HG02973 (cell line): ENCODE measurements at regions not wholly inside any gene's neighbourhood (a gene's known extent, or its start where the extent isn't known, plus 50 kb on each side); places are given as distances from the start of the nearest gene placed in this dataset.
A peak's percentile ranks its signal among the peaks of the same experiment; 100 is the strongest.
"Not testable (repeated sequence)": the region's sequence is repeated elsewhere in the genome, so short reads cannot be mapped to it uniquely, and the experiment has no call there.

ENCODE experiments used
- ATAC-seq: cut with Tn5 transposase; IDR thresholded peaks from one replicate; pipeline ENCODE4 v1.9.1; 2021; ENCODE audit warnings: moderate library complexity; ENCODE audit not compliant: unreplicated experiment

- no peak for ATAC-seq
Measured at GRCh38 chr5:94102849-94103248, 361.4 kb upstream of the POU5F2 start.

- not testable (repeated sequence) for ATAC-seq
Measured at GRCh38 chr5:94097384-94097783, 356.0 kb upstream of the POU5F2 start.

DNA sequence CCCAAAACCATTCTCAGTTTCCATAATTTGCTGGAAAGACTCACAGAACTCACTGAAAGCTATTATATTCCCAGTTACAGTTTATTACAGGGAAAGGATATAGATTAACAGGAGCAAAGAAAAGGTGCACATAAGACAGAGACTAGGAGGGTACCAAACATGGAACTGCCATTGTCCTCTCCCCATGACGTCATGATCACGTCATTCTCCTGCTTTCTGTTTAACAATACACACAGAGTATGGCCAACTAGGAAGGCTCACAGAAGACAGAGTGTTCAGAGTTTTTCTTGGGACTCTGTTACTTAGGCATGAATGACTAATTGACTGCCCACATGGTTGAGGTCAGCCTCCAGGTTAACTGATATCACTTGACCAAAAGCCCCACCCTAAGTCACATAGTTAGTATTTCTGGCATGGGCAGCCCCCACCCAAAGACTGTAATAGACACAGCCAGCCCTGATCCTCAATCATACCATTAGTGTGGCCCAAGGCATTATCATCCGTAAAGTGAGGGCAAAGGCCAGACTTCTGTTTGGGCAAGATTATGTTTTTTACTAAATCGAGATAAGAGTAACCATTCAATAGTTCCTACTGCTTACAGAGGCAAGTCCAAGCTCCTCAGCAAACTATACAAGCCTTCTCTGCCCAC is 353.5 kb upstream of the POU5F2 start:
- no peak for ATAC-seq

DNA sequence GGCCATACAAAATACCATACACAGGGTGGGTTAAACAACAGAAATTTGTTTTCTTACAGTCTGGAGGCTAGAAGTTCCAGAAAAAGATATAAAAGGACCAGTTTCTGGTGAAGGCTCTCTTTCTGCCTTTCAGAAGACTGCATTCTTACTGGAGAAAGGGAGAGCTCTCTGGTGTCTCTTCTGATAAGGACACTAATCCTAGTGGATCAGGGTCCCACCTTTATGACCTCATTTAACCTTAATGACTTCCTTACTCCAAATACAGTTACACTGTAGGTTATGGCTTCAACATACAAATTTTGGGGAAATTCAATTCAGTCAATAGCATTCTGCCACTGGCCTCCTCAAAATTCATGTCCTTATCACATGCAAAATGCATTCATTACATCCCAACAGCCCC is 351.9 kb upstream of the POU5F2 start:
- ATAC-seq, result no peak

DNA sequence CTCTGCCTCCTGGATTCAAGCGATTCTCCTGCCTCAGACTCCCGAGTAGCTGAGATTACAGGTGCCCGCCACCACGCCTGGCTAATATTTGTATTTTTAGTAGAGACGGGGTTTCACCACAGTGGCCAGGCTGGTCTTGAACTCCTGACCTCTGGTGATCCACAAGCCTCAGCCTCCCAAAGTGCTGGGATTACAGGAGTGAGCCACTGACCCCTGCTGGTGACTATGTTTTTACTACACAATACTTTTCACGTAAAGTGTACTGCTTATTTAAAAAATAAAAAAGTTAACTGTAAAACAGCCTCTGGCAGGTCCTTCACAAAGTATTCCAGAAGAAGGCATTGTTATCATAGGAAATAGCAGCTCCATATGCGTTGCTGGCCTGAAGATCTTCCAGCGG is 345.2 kb upstream of the POU5F2 start:
- not testable (repeated sequence) for ATAC-seq

DNA sequence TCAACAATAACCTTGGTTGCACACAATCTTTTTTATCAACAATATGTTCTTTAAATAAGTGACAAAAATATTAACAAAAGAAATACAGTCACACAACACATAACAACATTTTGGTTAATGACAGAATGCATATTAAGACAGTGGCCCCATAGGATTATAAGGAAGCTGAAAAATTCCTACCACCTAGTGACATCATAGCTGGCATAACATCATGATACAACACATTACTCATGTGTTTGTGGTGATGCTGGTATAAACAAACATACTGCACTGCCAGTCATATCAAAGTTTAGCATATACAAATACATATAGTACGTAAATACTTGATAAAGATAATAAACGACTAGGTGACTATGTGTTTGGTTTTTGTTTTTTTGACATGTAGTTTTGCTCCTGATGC is 344.8 kb upstream of the POU5F2 start:
- no peak for ATAC-seq

- no peak for ATAC-seq
Measured at GRCh38 chr5:94082405-94082804, 341.0 kb upstream of the POU5F2 start.

DNA sequence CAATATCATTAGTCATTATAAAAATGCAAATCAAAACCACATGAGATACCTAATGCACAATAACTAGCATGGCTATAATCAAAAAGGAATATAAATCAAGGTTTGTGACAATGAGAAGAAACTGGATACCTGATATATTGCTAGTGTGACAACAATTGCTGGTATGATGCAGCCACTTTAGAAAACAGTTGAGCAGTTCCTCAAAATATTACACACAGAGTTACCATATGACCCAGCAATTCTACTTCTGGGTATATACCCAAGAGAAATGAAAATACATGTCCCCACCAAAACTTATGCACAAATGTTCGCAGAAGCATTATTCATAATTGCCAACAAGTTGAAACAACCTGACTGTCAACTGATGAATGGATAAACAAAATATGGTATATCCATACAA is 339.7 kb upstream of the POU5F2 start:
- ATAC-seq, result no peak

DNA sequence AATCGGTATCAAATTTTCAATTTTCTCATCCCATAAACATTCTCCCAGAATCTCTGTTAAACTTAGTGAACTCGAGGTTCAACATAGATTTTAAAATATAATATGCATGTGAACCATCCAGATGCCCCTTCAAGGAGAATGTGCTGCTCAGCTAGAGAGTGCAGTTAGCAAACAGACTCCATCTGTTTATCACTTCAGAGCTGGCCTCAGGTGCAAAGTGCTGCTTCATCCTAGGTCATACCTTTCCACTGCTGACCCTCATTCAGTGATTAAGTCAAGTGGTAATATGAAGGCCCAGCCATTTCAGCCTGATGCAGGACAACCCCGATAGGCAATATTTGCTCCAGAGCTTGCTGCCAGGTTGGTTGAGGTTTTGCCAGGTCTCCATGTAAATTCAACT is 339.0 kb upstream of the POU5F2 start:
- no peak for ATAC-seq

DNA sequence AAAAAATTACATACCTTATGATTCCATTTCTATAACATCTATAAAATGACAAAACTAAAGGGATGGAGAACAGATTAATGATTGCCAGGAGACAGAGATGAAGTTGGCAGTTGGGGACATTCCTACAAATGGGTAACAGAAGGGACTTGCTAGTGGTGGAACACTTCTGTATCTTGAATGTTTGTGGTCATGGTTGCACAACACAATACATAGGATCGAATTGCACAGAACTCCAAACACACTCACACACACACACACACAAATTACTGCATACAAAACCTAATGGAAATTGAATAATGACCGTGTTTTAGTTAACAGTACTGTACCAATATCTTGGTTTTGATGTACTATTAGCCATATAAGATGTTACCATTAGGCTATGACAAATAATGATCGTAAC is 330.7 kb upstream of the POU5F2 start:
- ATAC-seq, result no peak

DNA sequence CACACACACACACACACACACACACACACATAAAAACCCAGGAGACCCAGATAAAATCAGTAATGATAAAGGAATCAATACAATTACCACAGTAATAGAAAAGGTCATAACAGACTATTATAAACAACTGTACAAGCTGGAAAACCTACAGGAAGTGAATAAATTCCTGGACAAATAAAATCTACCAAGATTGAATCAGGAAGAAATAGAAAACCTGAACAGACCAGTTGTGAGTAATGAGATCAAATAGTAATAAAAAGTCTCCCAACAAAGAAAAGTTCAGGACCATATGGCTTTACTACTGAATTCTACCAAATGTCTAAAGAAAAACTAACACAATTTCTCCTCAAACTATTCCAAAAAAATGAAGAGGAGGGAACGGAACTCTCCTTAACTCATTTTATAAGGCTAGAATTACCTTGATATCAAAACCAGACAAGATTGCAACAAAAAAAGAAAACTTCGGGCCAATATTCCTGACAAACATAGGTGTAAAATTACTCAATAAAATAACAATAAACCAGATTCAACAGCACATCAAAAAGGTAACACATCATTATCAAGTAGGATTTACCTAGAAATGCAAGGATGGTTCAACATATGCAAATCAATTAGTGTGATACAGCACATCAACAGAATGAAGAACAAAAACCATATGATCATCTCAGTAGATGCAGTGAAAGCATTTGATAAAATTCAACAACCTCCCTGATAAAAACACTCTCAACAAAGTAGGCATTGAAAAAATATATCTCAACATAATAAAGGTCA is 325.2 kb upstream of the POU5F2 start:
- no peak for ATAC-seq

- no peak for ATAC-seq
Measured at GRCh38 chr5:94064025-94064424, 322.6 kb upstream of the POU5F2 start.

DNA sequence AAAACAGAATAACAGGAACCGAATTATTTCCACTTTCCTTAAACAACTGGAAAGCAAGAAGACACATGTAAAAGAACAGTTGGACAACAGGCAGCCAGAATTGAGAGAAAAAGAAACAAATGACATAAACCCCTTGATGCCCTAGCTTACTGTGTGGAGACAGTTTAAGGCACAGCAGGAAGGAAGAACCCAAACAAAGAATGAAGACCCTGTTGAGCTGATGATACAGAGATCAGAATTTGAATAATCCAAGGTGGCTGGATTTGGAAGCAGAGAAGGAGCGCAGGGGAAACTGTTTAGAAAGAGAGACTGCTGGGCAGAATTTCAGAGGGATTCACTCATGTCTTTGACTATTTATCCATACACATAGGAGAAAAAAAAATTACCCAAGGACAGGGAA is 316.3 kb upstream of the POU5F2 start:
- no peak for ATAC-seq

GRCh38 chr5:94057217-94057616 is 315.8 kb upstream of the POU5F2 start:
- ATAC-seq, result no peak

DNA sequence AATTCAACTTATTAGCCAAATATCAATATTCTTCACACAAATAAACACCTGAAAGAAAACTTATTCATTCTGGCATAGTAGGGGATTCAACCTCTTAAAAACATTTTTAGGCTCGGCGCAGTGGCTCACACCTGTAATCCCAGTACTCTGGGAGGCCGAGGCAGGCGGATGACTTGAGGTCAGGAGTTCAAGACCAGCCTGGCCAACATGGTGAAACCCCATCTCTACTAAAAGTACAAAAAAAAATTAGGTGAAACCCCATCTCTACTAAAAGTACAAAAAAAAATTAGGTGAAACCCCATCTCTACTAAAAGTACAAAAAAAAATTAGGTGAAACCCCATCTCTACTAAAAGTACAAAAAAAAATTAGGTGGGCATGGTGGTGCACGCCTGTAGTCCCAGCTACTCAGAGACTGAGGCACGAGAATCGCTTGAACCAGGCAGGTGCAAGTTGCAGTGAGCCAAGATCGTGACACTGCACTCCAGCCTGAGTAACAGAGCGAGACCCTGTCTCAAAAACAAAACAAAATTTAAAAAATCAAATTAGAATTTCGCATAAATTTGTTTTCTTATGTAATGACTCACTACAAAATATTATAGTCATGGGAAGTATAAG is 308.0 kb upstream of the POU5F2 start:
- peak; percentile 53 for ATAC-seq

GRCh38 chr5:94045839-94046782 is 304.7 kb upstream of the POU5F2 start:
- ATAC-seq, result no peak

- ATAC-seq, result no peak
Measured at GRCh38 chr5:94043311-94043710, 301.9 kb upstream of the POU5F2 start.

DNA sequence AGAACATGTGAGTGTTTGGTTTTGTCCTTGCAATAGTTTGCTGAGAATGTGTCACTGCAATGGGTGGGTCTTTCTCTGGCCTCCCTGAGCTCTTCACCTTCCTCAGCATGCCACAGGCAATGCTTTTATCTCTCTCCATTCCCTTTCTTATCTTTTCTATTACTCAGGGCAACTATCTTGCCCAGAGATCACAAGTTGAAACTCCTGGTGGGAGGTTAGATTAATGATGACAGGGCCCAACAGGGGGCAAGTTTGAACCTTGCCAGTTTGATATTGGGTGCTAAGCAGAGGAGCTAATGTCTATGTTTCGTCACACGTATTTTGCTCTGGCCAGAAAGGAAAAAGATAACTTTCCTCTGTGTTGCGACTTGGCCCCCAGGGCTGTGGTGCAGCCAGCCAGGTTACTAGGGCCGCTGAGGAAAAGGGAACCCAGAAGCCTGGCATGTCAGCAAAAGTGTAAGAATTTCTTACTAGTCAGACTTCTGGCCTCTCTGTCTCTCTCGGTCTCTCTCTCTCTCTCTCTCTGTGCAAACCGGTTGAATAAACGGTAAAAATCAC is 299.3 kb upstream of the POU5F2 start:
- no peak for ATAC-seq

GRCh38 chr5:94039101-94039500 is 297.7 kb upstream of the POU5F2 start:
- no peak for ATAC-seq

GRCh38 chr5:94031631-94032030 is 290.2 kb upstream of the POU5F2 start:
- no peak for ATAC-seq

DNA sequence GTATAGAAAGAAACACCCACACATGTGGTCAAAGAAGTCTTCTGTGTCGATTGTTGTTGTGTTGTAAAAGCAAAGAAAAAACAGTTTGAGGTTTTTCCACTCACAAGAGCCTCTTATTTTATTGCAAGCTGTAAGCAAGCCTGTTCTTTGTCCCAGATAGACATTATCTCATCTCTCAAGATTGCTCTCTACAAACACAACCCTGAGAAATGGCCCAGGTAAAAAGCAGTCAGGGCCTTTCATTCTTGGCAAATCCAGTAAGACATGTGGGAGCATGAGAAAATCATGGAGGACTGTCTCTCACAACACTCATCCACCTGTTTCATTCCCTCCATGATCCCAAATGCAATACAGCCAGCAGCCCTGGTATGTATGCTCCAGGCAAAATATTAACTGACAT is 286.6 kb upstream of the POU5F2 start:
- ATAC-seq, result no peak
